Gastrocnemius medialis (tissue), 4 donors: ENCODE measurements at regions not wholly inside any gene's neighbourhood (a gene's known extent, or its start where the extent isn't known, plus 50 kb on each side); places are given as distances from the start of the nearest gene placed in this dataset.
"Not testable (repeated sequence)": the region's sequence is repeated elsewhere in the genome, so short reads cannot be mapped to it uniquely, and the experiment has no call there.

Experiments used
- POLR2A ChIP-seq, 2 donors: fragments of 450-650 bp; IDR thresholded peaks; one replicate each; pipeline ENCODE4 v1.6.1; 2017; ENCODE audit warnings: antibody characterized with exemption in 2 of 2, mild to moderate bottlenecking in 2 of 2, moderate library complexity in 2 of 2
- TF ChIP-seq, protein P1 (sequence below), 5 experiments: fragments of 450-650 bp in 3 of 5; fragments of 200-600 bp in 2 of 5; sonication (generic) in 2 of 5; IDR thresholded peaks in 4 of 5; conservative IDR thresholded peaks in 1 of 5; 1 replicate in 4 of 5; 2 replicates in 1 of 5; pipeline ENCODE4 v1.5.1; 2016 to 2019; ENCODE audit warnings: antibody characterized with exemption in 5 of 5, mild to moderate bottlenecking in 3 of 5, moderate library complexity in 3 of 5

DNA sequence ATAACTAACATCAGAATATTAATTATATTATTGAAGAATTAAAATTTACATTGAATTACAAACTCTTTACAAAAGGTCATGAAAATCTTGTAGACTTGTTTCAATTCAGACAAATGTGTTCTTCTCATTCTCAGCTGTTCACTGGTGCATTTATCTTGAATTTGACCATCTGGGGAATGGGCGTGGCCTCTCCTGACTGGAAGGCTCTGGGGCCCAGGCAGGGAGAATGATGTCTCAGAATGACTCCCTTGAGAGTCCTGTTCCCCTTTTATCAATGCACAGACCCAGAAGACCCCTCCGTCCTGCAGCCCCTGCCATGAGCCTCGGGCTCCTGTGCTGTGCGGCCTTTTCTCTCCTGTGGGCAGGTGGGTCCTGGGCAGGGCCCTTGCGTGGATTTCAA, 242.2 kb upstream of the PRSS1 start:
- TF ChIP-seq, protein P1, sequence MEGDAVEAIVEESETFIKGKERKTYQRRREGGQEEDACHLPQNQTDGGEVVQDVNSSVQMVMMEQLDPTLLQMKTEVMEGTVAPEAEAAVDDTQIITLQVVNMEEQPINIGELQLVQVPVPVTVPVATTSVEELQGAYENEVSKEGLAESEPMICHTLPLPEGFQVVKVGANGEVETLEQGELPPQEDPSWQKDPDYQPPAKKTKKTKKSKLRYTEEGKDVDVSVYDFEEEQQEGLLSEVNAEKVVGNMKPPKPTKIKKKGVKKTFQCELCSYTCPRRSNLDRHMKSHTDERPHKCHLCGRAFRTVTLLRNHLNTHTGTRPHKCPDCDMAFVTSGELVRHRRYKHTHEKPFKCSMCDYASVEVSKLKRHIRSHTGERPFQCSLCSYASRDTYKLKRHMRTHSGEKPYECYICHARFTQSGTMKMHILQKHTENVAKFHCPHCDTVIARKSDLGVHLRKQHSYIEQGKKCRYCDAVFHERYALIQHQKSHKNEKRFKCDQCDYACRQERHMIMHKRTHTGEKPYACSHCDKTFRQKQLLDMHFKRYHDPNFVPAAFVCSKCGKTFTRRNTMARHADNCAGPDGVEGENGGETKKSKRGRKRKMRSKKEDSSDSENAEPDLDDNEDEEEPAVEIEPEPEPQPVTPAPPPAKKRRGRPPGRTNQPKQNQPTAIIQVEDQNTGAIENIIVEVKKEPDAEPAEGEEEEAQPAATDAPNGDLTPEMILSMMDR (IDR thresholded peaks at IDR 0.05 in 4 of 5, conservative IDR thresholded peaks at IDR 0.05 in 1 of 5): not testable (repeated sequence)
- not testable (repeated sequence) for TF ChIP-seq POLR2A (IDR thresholded peaks at IDR 0.05)
